ENCODE measurements at regions not wholly inside any gene's neighbourhood (a gene's known extent, or its start where the extent isn't known, plus 50 kb on each side); places are given as distances from the start of the nearest gene placed in this dataset.

- ATAC-seq (no peak), DNase-seq (no peak)
- intact Hi-C loops (cut with DNase I, micrococcal nuclease) = no loop called here
- peaks cover 3% of the 10 kb centered on the region for H3K4me1 ChIP-seq (ENCODE audit: low read depth)
- TF ChIP-seq, protein P1, sequence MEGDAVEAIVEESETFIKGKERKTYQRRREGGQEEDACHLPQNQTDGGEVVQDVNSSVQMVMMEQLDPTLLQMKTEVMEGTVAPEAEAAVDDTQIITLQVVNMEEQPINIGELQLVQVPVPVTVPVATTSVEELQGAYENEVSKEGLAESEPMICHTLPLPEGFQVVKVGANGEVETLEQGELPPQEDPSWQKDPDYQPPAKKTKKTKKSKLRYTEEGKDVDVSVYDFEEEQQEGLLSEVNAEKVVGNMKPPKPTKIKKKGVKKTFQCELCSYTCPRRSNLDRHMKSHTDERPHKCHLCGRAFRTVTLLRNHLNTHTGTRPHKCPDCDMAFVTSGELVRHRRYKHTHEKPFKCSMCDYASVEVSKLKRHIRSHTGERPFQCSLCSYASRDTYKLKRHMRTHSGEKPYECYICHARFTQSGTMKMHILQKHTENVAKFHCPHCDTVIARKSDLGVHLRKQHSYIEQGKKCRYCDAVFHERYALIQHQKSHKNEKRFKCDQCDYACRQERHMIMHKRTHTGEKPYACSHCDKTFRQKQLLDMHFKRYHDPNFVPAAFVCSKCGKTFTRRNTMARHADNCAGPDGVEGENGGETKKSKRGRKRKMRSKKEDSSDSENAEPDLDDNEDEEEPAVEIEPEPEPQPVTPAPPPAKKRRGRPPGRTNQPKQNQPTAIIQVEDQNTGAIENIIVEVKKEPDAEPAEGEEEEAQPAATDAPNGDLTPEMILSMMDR (IDR thresholded peaks at IDR 0.05) = no peak
- H3K4me3 ChIP-seq = no peak overlapping the region
- no peaks in the 10 kb centered on the region for H3K9me3 ChIP-seq
- no peaks in the 10 kb centered on the region for H3K36me3 ChIP-seq (ENCODE audit: low read depth)
Measured at GRCh38 chr9:699396-699795, 142.1 kb upstream of the DMRT1 start.

DNA sequence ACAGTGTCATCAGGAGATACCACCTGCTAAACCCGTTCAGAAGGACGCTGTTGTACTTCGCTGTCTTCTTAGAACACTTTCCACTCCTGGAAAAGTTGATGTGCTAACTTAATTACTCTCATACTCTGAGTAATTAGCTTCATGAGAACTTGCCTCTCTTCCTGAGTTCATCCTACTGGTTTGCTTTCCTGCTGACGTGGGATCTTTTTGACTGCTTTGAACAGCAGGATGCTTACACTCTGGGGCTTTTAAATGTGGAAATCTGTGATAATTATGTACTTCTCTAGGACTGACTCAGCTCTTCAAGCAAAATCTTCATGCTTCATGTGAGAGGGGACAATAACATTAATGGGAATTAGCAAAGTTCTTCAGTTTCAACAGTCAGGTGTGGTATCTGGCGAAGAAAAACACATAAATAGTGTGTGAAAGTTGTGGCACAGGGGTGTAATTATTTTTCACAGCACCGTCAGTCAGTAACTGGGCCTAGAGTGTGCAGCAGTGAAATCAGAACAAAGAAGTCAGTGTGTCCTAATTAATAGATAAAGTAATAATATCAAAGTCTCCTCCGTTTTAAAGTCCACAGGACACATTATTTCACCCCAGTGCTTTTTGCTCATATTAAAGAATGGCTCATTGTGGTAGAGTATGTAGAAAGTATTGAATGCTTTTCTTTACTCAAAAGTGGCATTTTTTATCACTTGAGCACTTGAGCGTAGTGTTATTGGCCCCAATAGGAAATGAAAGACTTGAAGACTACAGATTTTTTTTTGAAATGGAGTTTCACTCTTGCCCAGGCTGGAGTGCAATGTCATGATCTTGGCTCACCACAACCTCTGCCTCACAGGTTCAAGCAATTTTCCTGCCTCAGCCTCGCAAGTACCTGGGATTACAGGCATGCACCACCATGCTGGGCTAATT, 140.9 kb upstream of the DMRT1 start:
- Histone ChIP-seq H3K4me3 (no peak overlapping the region), H3K36me3 (ENCODE audit: low read depth) (no peaks in the 10 kb centered on the region), H3K4me1 (ENCODE audit: low read depth) (peaks cover 5% of the 10 kb centered on the region), H3K9me3 (no peaks in the 10 kb centered on the region)
- DNase-seq (no peak), ATAC-seq (no peak)
- intact Hi-C loops (cut with DNase I, micrococcal nuclease) = no loop called here
- TF ChIP-seq, protein P1 (IDR thresholded peaks at IDR 0.05) = no peak

- Histone ChIP-seq H3K4me1 (ENCODE audit: low read depth) (peaks cover 5% of the 10 kb centered on the region), H3K36me3 (ENCODE audit: low read depth) (no peaks in the 10 kb centered on the region), H3K4me3 (no peak overlapping the region), H3K9me3 (no peaks in the 10 kb centered on the region)
- DNase-seq (no peak), ATAC-seq (no peak)
- TF ChIP-seq, protein P1 (IDR thresholded peaks at IDR 0.05) = no peak
- intact Hi-C loops (cut with DNase I, micrococcal nuclease) = no loop called here
Measured at GRCh38 chr9:703392-703791, 138.1 kb upstream of the DMRT1 start.

DNA sequence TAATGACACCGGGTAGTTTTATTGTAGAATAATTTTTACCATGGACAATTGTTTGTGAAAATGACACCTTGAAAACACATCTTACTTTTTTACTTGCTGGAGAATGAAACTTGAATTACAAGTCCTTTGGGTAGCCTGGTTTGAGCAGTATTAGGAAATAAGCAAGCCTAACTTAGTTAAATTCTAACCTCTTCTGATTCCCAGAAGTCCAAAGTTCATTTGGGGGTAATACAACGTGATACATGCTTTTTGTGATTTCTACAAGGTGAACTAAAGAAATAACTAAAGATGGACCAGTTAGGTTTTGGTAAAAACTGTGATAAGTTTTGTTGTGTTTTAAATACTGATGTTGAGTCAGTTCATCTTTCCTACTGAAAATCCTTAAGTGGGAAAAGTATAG, 135.4 kb upstream of the DMRT1 start:
- TF ChIP-seq, protein P1 (IDR thresholded peaks at IDR 0.05) = no peak
- DNase-seq (no peak), ATAC-seq (no peak)
- intact Hi-C loops (cut with DNase I, micrococcal nuclease) = no loop called here
- Histone ChIP-seq H3K4me1 (ENCODE audit: low read depth) (peaks cover 5% of the 10 kb centered on the region), H3K9me3 (no peaks in the 10 kb centered on the region), H3K4me3 (no peak overlapping the region), H3K36me3 (ENCODE audit: low read depth) (no peaks in the 10 kb centered on the region)

DNA sequence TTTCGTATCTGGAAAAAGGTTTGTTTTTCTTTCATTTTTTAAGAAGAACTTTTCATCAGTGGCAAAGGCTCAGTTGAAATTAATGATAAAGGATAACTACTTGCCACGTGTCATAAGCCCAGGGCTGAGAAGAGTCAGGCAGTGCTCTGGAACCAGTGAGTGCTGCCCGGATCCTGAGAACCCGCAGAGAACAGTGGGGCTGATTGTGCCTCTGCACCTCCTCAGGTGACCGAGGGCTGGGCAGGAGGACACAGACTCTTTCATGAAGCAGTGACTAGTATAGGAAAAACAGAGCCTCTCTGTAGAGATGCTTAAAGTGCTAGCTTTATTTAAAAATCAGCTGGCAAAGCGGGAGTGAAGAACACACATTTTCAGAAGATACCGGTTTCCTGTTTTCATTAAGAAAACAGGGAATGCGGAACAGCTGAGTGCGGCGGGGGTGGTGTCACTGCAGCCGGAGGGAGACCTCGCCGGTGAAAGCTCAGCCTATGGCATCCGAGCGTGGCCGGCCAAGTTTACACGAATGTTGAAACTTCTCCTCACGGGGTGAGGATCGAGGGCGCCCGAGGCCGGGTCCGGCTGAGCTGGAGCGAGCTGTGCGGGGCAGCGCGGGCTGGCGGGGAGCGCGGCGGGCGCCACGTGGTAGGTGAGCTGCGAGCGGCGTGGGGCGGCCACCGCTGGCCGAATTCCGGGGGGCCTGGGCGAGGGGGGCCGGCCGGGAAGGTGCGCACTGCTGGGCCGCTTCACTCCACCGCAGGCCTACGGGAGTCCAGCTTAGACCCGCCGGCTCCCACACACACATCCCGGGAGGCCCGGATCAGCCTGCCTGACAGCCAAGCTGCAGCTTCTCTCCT, 134.7 kb upstream of the DMRT1 start:
- Histone ChIP-seq H3K9me3 (no peaks in the 10 kb centered on the region), H3K36me3 (ENCODE audit: low read depth) (no peaks in the 10 kb centered on the region), H3K4me1 (ENCODE audit: low read depth) (peaks cover 5% of the 10 kb centered on the region), H3K4me3 (peak overlapping the region; percentile 3)
- TF ChIP-seq, protein P1 (IDR thresholded peaks at IDR 0.05) = no peak
- DNase-seq (peak; percentile 49 to 70 (median 67)), ATAC-seq (peak; percentile 68)
- intact Hi-C loops (cut with DNase I, micrococcal nuclease) = no loop called here
